Thyroid gland (tissue), 4 donors: ENCODE measurements at regions not wholly inside any gene's neighbourhood (a gene's known extent, or its start where the extent isn't known, plus 50 kb on each side); places are given as distances from the start of the nearest gene placed in this dataset.

Experiments
- CTCF ChIP-seq, 6 experiments: fragments of 200-600 bp in 3 of 6; fragments of 450-650 bp in 3 of 6; sonication (generic) in 3 of 6; IDR thresholded peaks; one replicate each; pipeline ENCODE4 v1.5.1; 2016 to 2019; ENCODE audit warnings: antibody characterized with exemption in 6 of 6, mild to moderate bottlenecking in 2 of 6, inconsistent platforms in 1 of 6, moderate library complexity in 1 of 6
- POLR2A ChIP-seq, 2 donors: fragments of 450-650 bp; IDR thresholded peaks; one replicate each; pipeline ENCODE4 v1.6.1; 2017; ENCODE audit warnings: antibody characterized with exemption in 2 of 2, mild to moderate bottlenecking in 2 of 2, moderate library complexity in 1 of 2

GRCh38 chr22:47835726-47836125, 1073.3 kb downstream of the TBC1D22A start:
- no peak for TF ChIP-seq CTCF (IDR thresholded peaks at IDR 0.05)
- TF ChIP-seq POLR2A (IDR thresholded peaks at IDR 0.05) = no peak
